Dermis blood vessel endothelial cell (primary cell): ENCODE measurements at regions not wholly inside any gene's neighbourhood (a gene's known extent, or its start where the extent isn't known, plus 50 kb on each side); places are given as distances from the start of the nearest gene placed in this dataset.
"Not testable (repeated sequence)": the region's sequence is repeated elsewhere in the genome, so short reads cannot be mapped to it uniquely, and the experiment has no call there.

ENCODE experiments used
- DNase-seq: peaks from one replicate; pipeline ENCODE4 v3.0.0; 2010

DNA sequence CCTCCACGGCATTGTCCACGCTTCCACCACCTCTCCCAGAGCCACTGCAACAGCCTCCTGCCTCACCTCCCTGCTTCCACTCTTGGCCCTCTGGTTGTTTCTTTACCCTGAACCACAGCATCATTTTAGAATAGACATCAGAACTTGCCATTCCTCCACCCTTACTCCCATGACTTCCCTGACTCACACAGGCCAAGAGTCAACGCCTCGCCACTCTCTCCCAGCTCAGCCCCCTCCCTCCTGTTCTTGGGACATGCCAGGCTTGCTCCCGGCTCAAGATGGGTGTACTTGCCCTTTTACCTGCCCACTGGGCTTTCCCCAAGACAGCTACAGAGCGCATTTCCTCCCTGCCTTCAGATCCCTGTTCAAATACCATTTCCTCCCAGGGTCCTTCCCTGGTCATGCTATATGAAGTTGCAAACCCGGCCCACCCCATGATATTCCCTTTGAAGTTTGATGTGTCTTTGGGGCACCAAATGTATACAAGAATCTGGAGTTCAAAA, 429.1 kb downstream of the RPS24 start:
- DNase-seq = no peak

GRCh38 chr10:78464118-78464855, 430.6 kb downstream of the RPS24 start:
- DNase-seq = no peak

- DNase-seq = no peak
These were observed 431.2 kb downstream of the RPS24 start for GRCh38 chr10:78464856-78465267.

- no peak for DNase-seq
These were observed 431.8 kb downstream of the RPS24 start for GRCh38 chr10:78465431-78465830.

- DNase-seq = no peak
These were observed 433.9 kb downstream of the RPS24 start for GRCh38 chr10:78467496-78468106.

- not testable (repeated sequence) for DNase-seq
These were observed 435.1 kb downstream of the RPS24 start for GRCh38 chr10:78468731-78469130.

DNA sequence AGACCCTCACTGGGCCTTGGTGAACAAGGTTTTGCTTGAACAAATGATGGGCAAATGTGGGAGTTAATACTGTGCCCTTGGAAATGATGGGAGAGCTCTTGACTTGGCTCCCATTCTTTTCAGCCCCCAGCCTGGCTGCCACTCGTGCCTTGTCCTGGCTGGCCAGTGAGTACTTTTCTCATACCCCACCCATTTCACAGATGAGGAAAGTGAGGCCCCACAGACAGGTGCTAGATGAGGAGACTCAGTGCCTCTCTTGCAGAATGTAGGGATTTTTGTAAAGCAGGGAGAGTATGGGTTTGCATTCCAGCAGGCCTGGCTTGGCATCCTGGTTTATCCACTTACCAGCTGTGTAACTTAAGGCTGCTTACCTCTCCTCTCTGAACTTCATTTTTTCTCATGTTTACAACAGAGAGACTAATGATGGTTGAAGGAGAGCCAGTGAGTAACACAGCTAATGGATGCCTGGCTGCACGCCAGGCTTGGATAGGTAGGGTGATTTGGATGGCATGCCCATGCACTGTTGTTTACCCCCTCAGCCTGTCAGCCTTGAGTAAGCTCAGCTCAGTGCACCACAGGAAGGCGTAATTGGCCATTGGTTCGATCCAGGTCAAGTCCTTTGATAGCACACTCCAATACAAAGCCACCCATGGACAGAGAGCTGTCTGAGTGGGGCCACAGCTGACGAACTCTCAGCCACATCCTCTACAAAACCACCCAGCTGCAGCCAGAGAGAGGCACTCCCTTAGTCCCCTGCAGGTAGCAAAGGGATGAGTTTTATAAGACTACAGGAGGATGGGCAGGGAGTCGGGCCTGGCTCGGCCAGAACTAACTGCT, 436.8 kb downstream of the RPS24 start:
- DNase-seq = no peak

DNA sequence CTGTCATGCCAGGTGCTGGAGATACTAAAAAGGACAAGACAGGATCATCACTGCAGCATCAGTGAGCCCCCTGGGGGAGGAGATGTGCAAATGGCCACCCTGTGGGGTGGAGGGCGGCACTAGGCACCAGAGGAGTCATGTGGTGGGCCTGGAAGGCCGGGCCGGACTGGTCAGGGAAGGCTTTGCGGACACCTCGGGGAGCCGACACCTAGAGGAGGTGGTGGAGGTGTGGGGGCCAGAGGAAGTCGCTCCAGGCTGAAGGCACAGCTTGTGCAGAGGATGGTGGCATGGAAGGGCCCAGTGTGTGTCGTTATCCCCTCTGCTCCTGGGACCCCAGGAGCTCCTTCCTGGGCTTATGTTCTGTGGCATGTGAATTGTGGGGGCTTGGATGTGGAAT, 437.7 kb downstream of the RPS24 start:
- DNase-seq = no peak

DNA sequence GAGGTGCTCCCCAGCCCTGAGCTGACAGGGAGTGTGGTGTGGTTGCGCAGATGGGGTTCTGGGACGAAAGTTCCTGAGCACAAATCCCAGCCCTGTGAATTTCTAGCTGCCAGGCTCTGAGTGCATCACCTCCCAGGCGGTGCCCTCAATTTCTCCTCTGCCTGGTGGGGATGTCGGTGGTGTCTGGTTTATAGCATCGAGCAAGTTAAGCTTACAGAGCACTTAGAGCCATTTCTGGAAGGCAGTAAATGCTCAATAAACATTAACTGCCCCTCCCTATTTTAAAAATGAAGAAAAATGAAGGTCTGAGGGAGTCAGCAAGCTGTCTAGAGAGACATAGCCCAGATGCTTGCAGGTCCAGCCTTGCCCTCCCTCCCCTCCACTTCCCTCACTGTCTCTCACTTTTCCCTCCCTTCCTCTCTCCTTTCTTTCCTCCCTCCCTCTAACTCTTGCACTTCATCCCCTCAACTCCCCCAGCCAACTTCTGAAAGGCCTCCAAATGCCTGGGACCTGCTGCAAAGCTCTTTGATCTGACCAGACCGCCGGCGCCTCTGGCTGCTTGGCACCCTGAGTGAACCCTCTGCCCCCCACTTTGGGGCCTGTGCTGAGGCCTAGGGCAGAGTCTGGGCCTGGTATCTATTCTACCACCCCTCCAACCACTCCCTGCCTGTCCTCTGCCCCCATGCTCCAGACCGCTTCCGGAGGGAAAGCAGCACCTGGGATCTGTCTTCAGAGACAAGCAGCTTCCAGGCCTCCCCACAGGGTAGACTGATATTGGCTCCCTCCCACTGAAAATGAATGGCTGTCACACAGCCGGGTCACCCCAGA, 438.3 kb downstream of the RPS24 start:
- no peak for DNase-seq

DNA sequence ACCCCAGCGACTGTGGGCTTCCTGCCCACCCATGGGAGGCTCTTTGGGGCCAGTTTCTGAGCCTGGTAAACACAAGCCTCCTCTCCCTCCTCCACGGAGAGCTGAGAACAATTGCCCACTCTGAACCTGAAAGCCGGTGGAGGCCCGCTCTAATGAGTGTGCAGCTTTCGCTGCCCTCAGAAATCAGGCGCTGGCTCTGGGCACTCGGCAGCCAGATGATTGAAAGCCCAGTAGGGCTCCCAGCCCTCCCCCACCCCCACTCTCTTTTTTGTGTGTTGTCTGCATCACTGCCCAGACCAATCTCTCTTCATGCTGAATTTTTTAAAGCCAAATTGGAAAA, 438.9 kb downstream of the RPS24 start:
- DNase-seq = no peak

- no peak for DNase-seq
These were observed 439.3 kb downstream of the RPS24 start for GRCh38 chr10:78473006-78473405.

DNA sequence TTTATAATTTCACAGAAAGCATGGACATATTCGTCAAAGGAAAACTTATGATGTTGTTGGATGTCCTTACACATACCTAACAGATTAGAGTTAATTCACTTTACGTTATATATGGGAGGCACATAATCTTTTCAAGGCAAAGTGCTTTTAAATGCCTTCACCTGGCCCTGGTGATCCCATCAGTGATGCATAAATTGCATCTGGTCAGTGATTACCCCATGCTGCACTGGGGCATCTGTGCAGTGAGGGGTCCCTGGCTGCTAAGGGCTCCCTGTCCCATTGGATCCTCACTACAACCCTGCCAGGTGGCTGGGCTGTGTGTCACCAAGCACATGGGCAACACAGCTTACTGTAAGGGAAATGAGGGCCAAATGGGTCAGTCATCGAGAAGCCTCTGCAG, 441.1 kb downstream of the RPS24 start:
- DNase-seq = no peak

DNA sequence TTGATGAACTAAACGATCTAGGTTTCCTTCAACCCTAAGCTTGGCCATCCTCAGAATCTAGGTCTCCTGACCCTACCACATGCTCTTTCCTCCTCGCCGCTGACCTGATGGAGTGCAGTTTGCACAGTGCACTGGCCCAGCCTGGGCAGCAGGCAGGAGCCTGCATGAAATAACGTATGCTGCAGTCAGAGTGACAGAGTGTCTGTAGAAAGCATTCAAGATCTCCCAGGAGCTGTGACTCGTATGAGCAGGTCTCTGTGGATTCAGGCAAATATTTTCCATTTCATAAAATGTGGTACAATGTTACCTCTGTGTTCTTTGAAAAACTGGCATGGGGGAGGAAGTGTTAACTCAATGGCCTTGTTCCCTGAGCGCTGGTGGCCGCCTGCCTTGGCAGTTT, 441.8 kb downstream of the RPS24 start:
- DNase-seq = no peak

DNA sequence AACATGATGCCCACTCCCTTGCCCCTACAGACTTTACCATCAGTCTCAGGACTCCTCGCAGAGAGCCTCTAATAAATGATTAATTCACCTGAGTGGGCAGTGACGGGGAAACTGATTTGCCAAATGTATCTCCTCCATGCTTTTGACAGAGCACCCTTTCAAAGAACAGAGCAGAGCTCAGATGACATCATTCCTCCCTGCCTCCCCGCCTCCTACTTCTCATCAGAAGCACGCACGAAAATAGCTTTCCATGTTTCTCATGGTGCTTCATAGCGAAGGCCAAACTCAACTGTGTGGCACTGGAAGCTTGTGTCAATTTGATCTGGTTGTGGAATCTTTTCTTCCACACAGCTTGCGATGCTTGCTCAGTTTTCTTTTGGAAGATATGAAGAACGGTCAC, 442.5 kb downstream of the RPS24 start:
- DNase-seq = no peak

GRCh38 chr10:78476844-78477243, 443.2 kb downstream of the RPS24 start:
- DNase-seq = no peak

- no peak for DNase-seq
These were observed 445.3 kb downstream of the RPS24 start for GRCh38 chr10:78478919-78479318.

GRCh38 chr10:78479467-78479866, 445.8 kb downstream of the RPS24 start:
- no peak for DNase-seq

- DNase-seq = no peak
These were observed 448.2 kb downstream of the RPS24 start for GRCh38 chr10:78481842-78482241.

DNA sequence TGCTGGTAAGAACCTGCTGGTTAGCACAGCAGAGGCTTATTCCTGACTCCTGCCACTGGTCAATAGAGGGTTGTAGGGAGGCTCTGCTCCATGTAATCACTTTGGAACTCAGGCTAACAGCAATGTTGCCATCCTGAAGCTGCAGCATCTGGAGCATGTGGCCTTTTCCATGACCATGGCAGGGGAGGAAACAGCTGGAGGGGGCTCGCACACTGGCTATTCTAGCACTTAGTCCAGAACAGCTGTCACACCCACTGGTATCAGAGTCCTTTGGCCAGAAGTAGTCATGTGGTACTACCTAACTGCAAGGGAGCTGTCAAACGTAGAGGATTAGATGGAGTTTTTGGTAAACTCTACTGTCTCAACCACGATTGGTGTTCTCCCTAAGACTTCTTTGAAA, 450.0 kb downstream of the RPS24 start:
- no peak for DNase-seq

DNA sequence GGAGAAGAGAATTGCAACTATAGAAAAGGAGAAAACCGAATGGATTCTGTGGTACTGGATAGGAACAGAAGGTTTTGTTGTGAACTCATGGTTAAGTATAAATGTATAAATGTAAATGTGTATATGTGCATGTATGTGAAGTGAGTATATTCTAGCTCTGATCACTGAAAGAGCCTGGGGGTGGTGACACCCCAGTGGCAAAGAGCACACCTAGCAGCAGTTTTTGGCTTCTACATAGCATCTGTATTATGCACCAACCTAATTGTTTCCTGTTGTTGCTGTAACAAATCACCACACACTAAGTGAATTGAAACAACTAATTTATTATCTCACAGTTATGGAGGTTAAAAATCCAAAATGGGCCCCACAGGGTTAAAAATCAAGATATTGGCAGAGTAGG, 455.4 kb downstream of the RPS24 start:
- DNase-seq = no peak

GRCh38 chr10:78491812-78492211, 458.1 kb downstream of the RPS24 start:
- DNase-seq = no peak

GRCh38 chr10:78492424-78492823, 458.8 kb downstream of the RPS24 start:
- no peak for DNase-seq

DNA sequence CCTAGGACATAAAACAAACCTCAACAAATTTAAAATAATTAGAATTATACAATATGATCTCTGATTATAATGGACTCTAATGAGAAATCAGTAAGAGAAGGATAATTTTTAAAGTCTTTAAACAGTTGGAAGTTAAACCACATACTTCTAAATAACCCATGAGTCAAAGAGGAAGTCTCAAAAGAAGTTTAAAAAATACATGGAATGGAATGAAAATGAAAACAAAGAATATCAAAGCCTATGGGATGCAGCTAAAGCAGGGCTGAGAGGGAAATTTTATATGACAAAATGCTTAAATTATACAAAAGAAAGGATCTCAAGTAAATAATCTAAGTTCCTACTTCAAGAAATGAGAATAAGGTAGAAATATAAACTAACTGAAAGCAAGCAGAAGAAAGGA, 460.5 kb downstream of the RPS24 start:
- no peak for DNase-seq
